Tibial nerve (tissue), 4 donors: ENCODE measurements at regions not wholly inside any gene's neighbourhood (a gene's known extent, or its start where the extent isn't known, plus 50 kb on each side); places are given as distances from the start of the nearest gene placed in this dataset.

Experiments used
- DNase-seq, 2 donors: peaks; one replicate each; pipeline ENCODE4 v3.0.0-alpha.2; 2019; ENCODE audit warnings: low spot score in 2 of 2
- H3K27ac ChIP-seq, 4 donors: fragments of 200-600 bp; sonication (generic) in 3 of 4; one replicate each; pipeline ENCODE4 v1.5.1; 2017 to 2019; ENCODE audit warnings: mild to moderate bottlenecking in 1 of 4
- H3K27me3 ChIP-seq, 2 donors: fragments of 200-600 bp; sonication (generic) in 1 of 2; one replicate each; pipeline versions ENCODE4 v1.5.1 to v1.6.0; 2017 to 2019
- H3K36me3 ChIP-seq, 3 donors: fragments of 200-600 bp; sonication (generic); one replicate each; pipeline ENCODE4 v1.5.1; 2018 to 2019
- H3K4me1 ChIP-seq, 4 donors: fragments of 200-600 bp; sonication (generic) in 3 of 4; one replicate each; pipeline ENCODE4 v1.5.1; 2017 to 2019
- H3K4me3 ChIP-seq, 4 donors: fragments of 200-600 bp; sonication (generic) in 3 of 4; one replicate each; pipeline ENCODE4 v1.5.1; 2017 to 2019; ENCODE audit warnings: mild to moderate bottlenecking in 1 of 4, moderate library complexity in 1 of 4
- H3K9me3 ChIP-seq, 4 donors: fragments of 200-600 bp; sonication (generic) in 3 of 4; one replicate each; pipeline ENCODE4 v1.5.1; 2017 to 2019
- EP300 ChIP-seq, 2 donors: sonication (generic); formaldehyde crosslinking; IDR thresholded peaks; one replicate each; pipeline ENCODE4 v1.6.1; 2017; ENCODE audit warnings: antibody characterized with exemption in 2 of 2, mild to moderate bottlenecking in 1 of 2
- POLR2A ChIP-seq, 2 donors: fragments of 450-650 bp; IDR thresholded peaks; one replicate each; pipeline ENCODE4 v1.6.1; 2017; ENCODE audit warnings: antibody characterized with exemption in 2 of 2, mild to moderate bottlenecking in 2 of 2, moderate library complexity in 2 of 2
- WGBS, 2 donors: methylation state at CpG; one replicate each; pipeline ENCODE4 v1.1.5; 2018; 5-methylcytosine and 5-hydroxymethylcytosine counted together
- TF ChIP-seq, protein P1 (sequence below), 5 experiments: fragments of 200-600 bp in 3 of 5; fragments of 450-650 bp in 2 of 5; sonication (generic) in 3 of 5; IDR thresholded peaks; one replicate each; pipeline ENCODE4 v1.5.1; 2016 to 2019; ENCODE audit warnings: antibody characterized with exemption in 5 of 5, mild to moderate bottlenecking in 3 of 5, moderate library complexity in 2 of 5

GRCh38 chr2:2939078-2939795 lies 438.4 kb downstream of the EIPR1 start:
- 81 to 87% methylated on average over 13 of the region's 13 CpGs for WGBS, 2 donors
- no peak overlapping the region for H3K4me3 ChIP-seq
- H3K4me1 ChIP-seq = no peaks in the 10 kb centered on the region
- no peaks in the 10 kb centered on the region for H3K36me3 ChIP-seq
- no peak for DNase-seq
- H3K27me3 ChIP-seq = no peaks in the 10 kb centered on the region
- H3K27ac ChIP-seq = no peak overlapping the region
- no peak for TF ChIP-seq EP300 (IDR thresholded peaks at IDR 0.05)
- H3K9me3 ChIP-seq = peaks cover 0 to 17% (median 0%) of the 10 kb centered on the region in 4 donors

DNA sequence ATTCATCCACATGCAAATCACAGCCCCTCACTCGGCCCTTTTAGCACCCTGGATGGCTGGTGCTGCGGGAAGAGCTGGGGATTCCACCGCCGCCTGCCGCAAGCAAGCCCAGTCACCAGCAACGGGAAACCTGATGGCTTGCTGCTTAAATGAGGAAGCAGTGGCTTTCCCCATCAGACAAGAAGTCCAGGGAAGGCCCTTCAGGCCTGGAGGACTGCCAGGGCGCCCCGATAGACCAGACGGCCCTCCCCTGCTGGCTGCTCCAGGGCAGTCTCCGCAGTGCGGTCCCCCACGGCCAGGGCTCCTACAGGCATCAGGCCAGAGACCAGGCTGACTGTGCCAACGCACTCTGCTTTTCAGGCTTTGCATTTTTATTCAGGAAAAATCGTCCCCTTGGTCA lies 439.1 kb downstream of the EIPR1 start:
- TF ChIP-seq POLR2A (IDR thresholded peaks at IDR 0.05) (no peak), EP300 (IDR thresholded peaks at IDR 0.05) (no peak)
- TF ChIP-seq, protein P1, sequence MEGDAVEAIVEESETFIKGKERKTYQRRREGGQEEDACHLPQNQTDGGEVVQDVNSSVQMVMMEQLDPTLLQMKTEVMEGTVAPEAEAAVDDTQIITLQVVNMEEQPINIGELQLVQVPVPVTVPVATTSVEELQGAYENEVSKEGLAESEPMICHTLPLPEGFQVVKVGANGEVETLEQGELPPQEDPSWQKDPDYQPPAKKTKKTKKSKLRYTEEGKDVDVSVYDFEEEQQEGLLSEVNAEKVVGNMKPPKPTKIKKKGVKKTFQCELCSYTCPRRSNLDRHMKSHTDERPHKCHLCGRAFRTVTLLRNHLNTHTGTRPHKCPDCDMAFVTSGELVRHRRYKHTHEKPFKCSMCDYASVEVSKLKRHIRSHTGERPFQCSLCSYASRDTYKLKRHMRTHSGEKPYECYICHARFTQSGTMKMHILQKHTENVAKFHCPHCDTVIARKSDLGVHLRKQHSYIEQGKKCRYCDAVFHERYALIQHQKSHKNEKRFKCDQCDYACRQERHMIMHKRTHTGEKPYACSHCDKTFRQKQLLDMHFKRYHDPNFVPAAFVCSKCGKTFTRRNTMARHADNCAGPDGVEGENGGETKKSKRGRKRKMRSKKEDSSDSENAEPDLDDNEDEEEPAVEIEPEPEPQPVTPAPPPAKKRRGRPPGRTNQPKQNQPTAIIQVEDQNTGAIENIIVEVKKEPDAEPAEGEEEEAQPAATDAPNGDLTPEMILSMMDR (IDR thresholded peaks at IDR 0.05) = no peak
- no peak for DNase-seq
- 60 to 82% methylated on average over 14 of the region's 14 CpGs for WGBS, 2 donors
- H3K9me3 ChIP-seq = peaks cover 0 to 17% (median 0%) of the 10 kb centered on the region in 4 donors
- no peak overlapping the region for H3K4me3 ChIP-seq
- H3K36me3 ChIP-seq = no peaks in the 10 kb centered on the region
- H3K27ac ChIP-seq = no peak overlapping the region
- H3K27me3 ChIP-seq = no peaks in the 10 kb centered on the region
- no peaks in the 10 kb centered on the region for H3K4me1 ChIP-seq

GRCh38 chr2:2935445-2936149 lies 442.0 kb downstream of the EIPR1 start:
- no peak for DNase-seq
- Histone ChIP-seq H3K27me3 (no peaks in the 10 kb centered on the region), H3K9me3 (peaks cover 0 to 22% (median 0%) of the 10 kb centered on the region in 4 donors), H3K27ac (no peak overlapping the region), H3K4me3 (no peak overlapping the region), H3K4me1 (no peaks in the 10 kb centered on the region), H3K36me3 (no peaks in the 10 kb centered on the region)
- TF ChIP-seq, protein P1 (IDR thresholded peaks at IDR 0.05) = no peak
- no peak for TF ChIP-seq EP300 (IDR thresholded peaks at IDR 0.05)
- TF ChIP-seq POLR2A (IDR thresholded peaks at IDR 0.05) = no peak
- WGBS, 2 donors = 84 to 88% methylated on average over 26 of the region's 26 CpGs

DNA sequence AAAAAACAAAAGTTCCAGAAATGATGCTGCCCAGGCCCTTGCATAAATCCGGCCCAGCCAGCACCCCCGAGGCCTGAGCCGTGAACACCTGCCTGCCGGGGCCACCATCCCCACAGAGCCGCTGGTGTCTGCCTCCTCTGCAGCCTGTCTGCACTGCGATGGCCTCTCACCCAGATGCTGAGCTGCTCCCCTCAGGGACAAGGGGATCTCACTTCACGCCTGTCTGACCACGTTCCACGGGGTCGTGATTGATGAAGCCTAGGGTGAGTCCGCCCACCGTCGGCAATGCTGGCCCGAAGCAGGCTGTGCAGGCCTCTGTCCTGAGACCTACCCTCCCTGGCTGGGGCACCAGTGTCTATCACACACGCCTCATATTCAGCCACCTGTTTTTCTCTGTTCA lies 444.2 kb downstream of the EIPR1 start:
- TF ChIP-seq EP300 (IDR thresholded peaks at IDR 0.05) = no peak
- TF ChIP-seq, protein P1 (IDR thresholded peaks at IDR 0.05) = no peak
- TF ChIP-seq POLR2A (IDR thresholded peaks at IDR 0.05) = no peak

DNA sequence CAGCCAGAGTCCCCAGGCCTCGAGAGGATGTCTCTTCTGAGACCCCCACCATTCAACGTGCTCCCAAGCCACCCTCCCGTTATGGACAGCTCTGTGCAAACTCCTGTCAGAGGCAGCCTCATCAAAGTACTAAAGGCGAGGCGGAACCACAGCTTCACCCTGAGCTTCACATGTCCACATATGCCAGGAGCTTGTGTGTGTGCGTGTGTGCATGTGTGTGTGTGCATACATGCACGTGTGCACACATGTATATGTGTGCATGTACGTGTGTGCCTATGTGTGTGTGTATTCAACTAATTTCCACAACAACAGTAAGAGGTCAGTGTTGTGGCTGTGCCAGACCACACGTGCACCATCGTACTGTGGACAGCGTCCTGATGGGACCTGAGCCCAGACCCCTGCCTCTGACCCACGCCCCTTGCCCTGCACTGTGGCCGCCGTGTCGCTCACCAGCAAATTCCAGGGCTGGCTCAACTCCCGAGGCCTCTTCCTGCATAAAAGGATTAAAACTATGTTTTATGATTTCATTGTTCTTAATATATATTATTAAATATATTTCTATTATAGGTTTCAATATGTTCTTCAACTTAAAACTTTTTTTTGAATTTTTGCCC lies 444.8 kb downstream of the EIPR1 start:
- no peak for DNase-seq
- Histone ChIP-seq H3K27me3 (no peaks in the 10 kb centered on the region), H3K9me3 (peaks cover 0 to 29% (median 0%) of the 10 kb centered on the region in 4 donors), H3K4me1 (no peaks in the 10 kb centered on the region), H3K4me3 (no peak overlapping the region), H3K27ac (no peak overlapping the region), H3K36me3 (no peaks in the 10 kb centered on the region)
- TF ChIP-seq POLR2A (IDR thresholded peaks at IDR 0.05) (no peak), EP300 (IDR thresholded peaks at IDR 0.05) (no peak)
- TF ChIP-seq, protein P1 (IDR thresholded peaks at IDR 0.05) = no peak
- 68 to 72% methylated on average over 16 of the region's 16 CpGs for whole genome bisulfite sequencing, 2 donors

More for the DNA sequence above, 444.2 kb downstream of the EIPR1 start:
- Histone ChIP-seq H3K9me3 (peaks cover 0 to 30% (median 0%) of the 10 kb centered on the region in 4 donors), H3K36me3 (no peaks in the 10 kb centered on the region), H3K27ac (no peak overlapping the region), H3K27me3 (no peaks in the 10 kb centered on the region), H3K4me1 (no peaks in the 10 kb centered on the region), H3K4me3 (no peak overlapping the region)
- WGBS, 2 donors = 41 to 53% methylated on average over 15 of the region's 15 CpGs
- no peak for DNase-seq
